NOMO-1 (cell line): ENCODE measurements at regions not wholly inside any gene's neighbourhood (a gene's known extent, or its start where the extent isn't known, plus 50 kb on each side); places are given as distances from the start of the nearest gene placed in this dataset.
"Not testable (repeated sequence)": the region's sequence is repeated elsewhere in the genome, so short reads cannot be mapped to it uniquely, and the experiment has no call there.

Experiments used
- DNase-seq, 2 experiments: peaks; one replicate each; lab custom pipeline; 2025; ENCODE audit not compliant: unreplicated experiment in 2 of 2; lab: John Stamatoyannopoulos, UW

GRCh38 chr1:815147-815922 lies 108.4 kb upstream of the SAMD11 start:
- not testable (repeated sequence) for DNase-seq

- peak; percentile 23 to 79 for DNase-seq
These were observed 106.6 kb upstream of the SAMD11 start for GRCh38 chr1:817071-817599.

- DNase-seq: not testable (repeated sequence)
These were observed 105.8 kb upstream of the SAMD11 start for GRCh38 chr1:817658-818617.

GRCh38 chr1:818618-819291 lies 105.0 kb upstream of the SAMD11 start:
- no peak for DNase-seq

- DNase-seq: no peak
These were observed 102.8 kb upstream of the SAMD11 start for GRCh38 chr1:820962-821361.

GRCh38 chr1:826808-827207 lies 96.9 kb upstream of the SAMD11 start:
- not testable (repeated sequence) for DNase-seq

GRCh38 chr1:827211-828063 lies 96.3 kb upstream of the SAMD11 start:
- peak; percentile 65 to 87 for DNase-seq

GRCh38 chr1:829324-829723 lies 94.4 kb upstream of the SAMD11 start:
- not testable (repeated sequence) for DNase-seq

GRCh38 chr1:829932-830331 lies 93.8 kb upstream of the SAMD11 start:
- not testable (repeated sequence) for DNase-seq

GRCh38 chr1:830750-831149 lies 93.0 kb upstream of the SAMD11 start:
- DNase-seq: not testable (repeated sequence)

GRCh38 chr1:831522-831921 lies 92.2 kb upstream of the SAMD11 start:
- DNase-seq: no peak

- DNase-seq: no peak
These were observed 91.6 kb upstream of the SAMD11 start for GRCh38 chr1:832136-832535.

- DNase-seq: not testable (repeated sequence)
These were observed 90.5 kb upstream of the SAMD11 start for GRCh38 chr1:833226-833625.

GRCh38 chr1:835509-835908 lies 88.2 kb upstream of the SAMD11 start:
- DNase-seq: not testable (repeated sequence)

- DNase-seq: not testable (repeated sequence)
These were observed 86.1 kb upstream of the SAMD11 start for GRCh38 chr1:837601-838000.

- DNase-seq: not testable (repeated sequence)
These were observed 85.4 kb upstream of the SAMD11 start for GRCh38 chr1:838291-838690.

GRCh38 chr1:840592-840991 lies 83.1 kb upstream of the SAMD11 start:
- not testable (repeated sequence) for DNase-seq

GRCh38 chr1:841671-842425 lies 81.9 kb upstream of the SAMD11 start:
- DNase-seq: not testable (repeated sequence)

- not testable (repeated sequence) for DNase-seq
These were observed 80.9 kb upstream of the SAMD11 start for GRCh38 chr1:842799-843198.
